GM23338 (cell line): ENCODE measurements at regions not wholly inside any gene's neighbourhood (a gene's known extent, or its start where the extent isn't known, plus 50 kb on each side); places are given as distances from the start of the nearest gene placed in this dataset.
"Not testable (repeated sequence)": the region's sequence is repeated elsewhere in the genome, so short reads cannot be mapped to it uniquely, and the experiment has no call there.

Experiments used
- CTCF ChIP-seq, 2 experiments: fragments of 200-600 bp in 1 of 2; sonication (generic) in 1 of 2; conservative IDR thresholded peaks; 2 replicates each; pipeline versions ENCODE4 v1.5.1 to v1.6.1; 2016 to 2017; ENCODE audit warnings: antibody characterized with exemption in 2 of 2, low read depth in 2 of 2, mild to moderate bottlenecking in 2 of 2, moderate library complexity in 1 of 2
- EZH2 ChIP-seq: fragments of 200-600 bp; sonication (generic); IDR thresholded peaks from one replicate; pipeline ENCODE4 v1.8.0; 2017; ENCODE audit warnings: antibody characterized with exemption, mild to moderate bottlenecking, low read depth; ENCODE audit not compliant: unreplicated experiment
- EZH2phosphoT487 ChIP-seq: fragments of 200-600 bp; sonication (generic); IDR thresholded peaks from one replicate; pipeline ENCODE4 v1.8.1; 2018; ENCODE audit warnings: antibody characterized with exemption; ENCODE audit not compliant: unreplicated experiment
- NANOG ChIP-seq: IDR thresholded peaks from 2 replicates; pipeline ENCODE4 v1.6.1; 2016; ENCODE audit warnings: antibody characterized with exemption, borderline replicate concordance
- POLR2AphosphoS5 ChIP-seq: IDR thresholded peaks from 2 replicates; pipeline ENCODE4 v1.6.1; 2016; ENCODE audit warnings: antibody characterized with exemption, low read depth
- REST ChIP-seq: IDR thresholded peaks from one replicate; pipeline ENCODE4 v1.6.1; 2018; ENCODE audit warnings: antibody characterized with exemption; ENCODE audit not compliant: unreplicated experiment
- ZNF114 ChIP-seq: fragments of 250-450 bp; sonication (Bioruptor Pico); IDR thresholded peaks from 2 replicates; pipeline ENCODE4 v1.5.0; 2020; ENCODE audit warnings: mild to moderate bottlenecking, moderate library complexity

- not testable (repeated sequence) for TF ChIP-seq ZNF114; CTCF (conservative IDR thresholded peaks at IDR 0.05; ENCODE audit: low read depth in 2 of 2); EZH2phosphoT487; REST; POLR2AphosphoS5; EZH2; NANOG
These were observed 66.5 kb downstream of the SOD2 start for GRCh38 chr6:159626506-159626905.
